OCI-LY1 (cell line): ENCODE measurements at regions not wholly inside any gene's neighbourhood (a gene's known extent, or its start where the extent isn't known, plus 50 kb on each side); places are given as distances from the start of the nearest gene placed in this dataset.

Experiments
- H2AFZ ChIP-seq: fragments of 200-600 bp; sonication (generic), shearing (Covaris generic); 2 replicates; pipeline ENCODE4 v1.6.0; 2014; ENCODE audit warnings: antibody characterized with exemption, mild to moderate bottlenecking, low read length
- H3F3A ChIP-seq: fragments of 200-600 bp; sonication (generic), shearing (Covaris generic); 2 replicates; pipeline ENCODE4 v1.6.0; 2014; ENCODE audit warnings: mild to moderate bottlenecking, antibody characterized with exemption, low read length, moderate library complexity; ENCODE audit not compliant: insufficient read depth
- H3K27ac ChIP-seq: fragments of 200-600 bp; sonication (generic); 2 replicates; pipeline ENCODE4 v1.5.1; 2014; ENCODE audit warnings: low read length, mixed run types, mild to moderate bottlenecking, low read depth; ENCODE audit not compliant: poor library complexity, severe bottlenecking
- H3K27me3 ChIP-seq: fragments of 200-600 bp; sonication (generic); 2 replicates; pipeline ENCODE4 v1.6.0; 2014; ENCODE audit warnings: antibody characterized with exemption, mild to moderate bottlenecking, low read length, moderate library complexity; ENCODE audit not compliant: insufficient read depth
- H3K36me3 ChIP-seq: fragments of 200-600 bp; sonication (generic); 2 replicates; pipeline ENCODE4 v1.6.1; 2014; ENCODE audit warnings: mild to moderate bottlenecking, antibody characterized with exemption, low read length, moderate library complexity, mixed read lengths; ENCODE audit not compliant: insufficient read depth
- H3K4me1 ChIP-seq: fragments of 200-600 bp; sonication (generic); 2 replicates; pipeline ENCODE4 v1.5.1; 2014; ENCODE audit warnings: mild to moderate bottlenecking, low read length, moderate library complexity; ENCODE audit not compliant: insufficient read depth, severe bottlenecking
- H3K4me2 ChIP-seq: fragments of 200-600 bp; sonication (generic), shearing (Covaris generic); 2 replicates; pipeline ENCODE4 v1.6.1; 2014; ENCODE audit warnings: low read length
- H3K4me3 ChIP-seq: fragments of 200-600 bp; sonication (generic); 2 replicates; pipeline ENCODE4 v1.5.1; 2014; ENCODE audit warnings: low read length, low read depth, mild to moderate bottlenecking, mixed read lengths; ENCODE audit not compliant: poor library complexity, severe bottlenecking
- H3K79me2 ChIP-seq: fragments of 200-600 bp; shearing (Covaris generic); 2 replicates; pipeline ENCODE4 v1.6.1; 2016; ENCODE audit warnings: mixed run types, low read length, mixed read lengths; ENCODE audit not compliant: insufficient read depth
- H3K9ac ChIP-seq: fragments of 200-600 bp; sonication (generic), shearing (Covaris generic); 2 replicates; pipeline ENCODE4 v1.6.1; 2014; ENCODE audit warnings: mild to moderate bottlenecking, low read length, mixed read lengths
- H3K9me2 ChIP-seq: fragments of 200-600 bp; sonication (generic), shearing (Covaris generic); 2 replicates; pipeline ENCODE4 v1.6.1; 2014; ENCODE audit warnings: low read depth, mild to moderate bottlenecking, low read length, mixed read lengths
- H3K9me3 ChIP-seq: fragments of 200-600 bp; shearing (Covaris generic); 2 replicates; pipeline ENCODE4 v1.6.1; 2014; ENCODE audit warnings: low read length, mixed read lengths
- H4K20me1 ChIP-seq: fragments of 200-600 bp; sonication (generic), shearing (Covaris generic); 2 replicates; pipeline ENCODE4 v1.6.0; 2016; ENCODE audit warnings: mild to moderate bottlenecking, low read length; ENCODE audit not compliant: insufficient read depth
- CTCF ChIP-seq: fragments of 200-600 bp; sonication (generic), shearing (Covaris generic); IDR thresholded peaks from 2 replicates; pipeline ENCODE4 v1.5.1; 2017; ENCODE audit warnings: mild to moderate bottlenecking, antibody characterized with exemption, low read length, moderate library complexity, mixed read lengths
- EZH2 ChIP-seq: fragments of 200-600 bp; sonication (generic), shearing (Covaris generic); IDR thresholded peaks from 2 replicates; pipeline ENCODE4 v1.8.0; 2017; ENCODE audit warnings: borderline replicate concordance, mixed run types, mild to moderate bottlenecking, antibody characterized with exemption, low read length, moderate library complexity, mixed read lengths

GRCh38 chr16:59886021-59886420 lies 1151.9 kb upstream of the GOT2 start:
- Histone ChIP-seq H3K4me1 (no peaks in the 10 kb centered on the region), H3K27me3 (no peaks in the 10 kb centered on the region), H4K20me1 (no peaks in the 10 kb centered on the region), H3F3A (no peaks in the 10 kb centered on the region), H3K4me3 (no peak overlapping the region), H3K9me2 (no peaks in the 10 kb centered on the region), H3K36me3 (no peaks in the 10 kb centered on the region), H3K27ac (no peak overlapping the region), H2AFZ (no peak overlapping the region), H3K4me2 (no peak overlapping the region), H3K9ac (no peak overlapping the region), H3K79me2 (no peaks in the 10 kb centered on the region), H3K9me3 (no peaks in the 10 kb centered on the region)
- no peak for TF ChIP-seq CTCF
- TF ChIP-seq EZH2, result no peak

- Histone ChIP-seq H3K27me3 (no peaks in the 10 kb centered on the region), H4K20me1 (no peaks in the 10 kb centered on the region), H3K9ac (no peak overlapping the region), H3F3A (no peaks in the 10 kb centered on the region), H3K4me3 (no peak overlapping the region), H3K9me3 (no peaks in the 10 kb centered on the region), H3K9me2 (no peaks in the 10 kb centered on the region), H2AFZ (no peak overlapping the region), H3K79me2 (no peaks in the 10 kb centered on the region), H3K27ac (no peak overlapping the region), H3K4me2 (no peak overlapping the region), H3K36me3 (no peaks in the 10 kb centered on the region), H3K4me1 (no peaks in the 10 kb centered on the region)
- TF ChIP-seq CTCF (no peak), EZH2 (no peak)
These were observed 1147.3 kb upstream of the GOT2 start for GRCh38 chr16:59881376-59881775.

- Histone ChIP-seq H3K79me2 (no peaks in the 10 kb centered on the region), H3K4me3 (no peak overlapping the region), H3K4me1 (no peaks in the 10 kb centered on the region), H2AFZ (no peak overlapping the region), H3F3A (no peaks in the 10 kb centered on the region), H3K27ac (no peak overlapping the region), H3K9ac (no peak overlapping the region), H3K9me3 (no peaks in the 10 kb centered on the region), H4K20me1 (no peaks in the 10 kb centered on the region), H3K9me2 (no peaks in the 10 kb centered on the region), H3K36me3 (no peaks in the 10 kb centered on the region), H3K27me3 (no peaks in the 10 kb centered on the region), H3K4me2 (no peak overlapping the region)
- TF ChIP-seq CTCF (no peak), EZH2 (no peak)
These were observed 1146.5 kb upstream of the GOT2 start for GRCh38 chr16:59880611-59881010.
